H1 (cell line): ENCODE measurements at regions not wholly inside any gene's neighbourhood (a gene's known extent, or its start where the extent isn't known, plus 50 kb on each side); places are given as distances from the start of the nearest gene placed in this dataset.

ENCODE experiments used
- CTCF ChIA-PET: fragments of 300-600 bp; sonication (Branson Sonifier 250); formaldehyde crosslinking; loops from one replicate; lab custom pipeline; 2021; ENCODE audit not compliant: partially characterized antibody; lab: Charles Lee
- POLR2A ChIA-PET: fragments of 300-600 bp; sonication (Branson Sonifier 250); formaldehyde crosslinking; loops from one replicate; lab custom pipeline; 2021; ENCODE audit warnings: inconsistent platforms; ENCODE audit not compliant: partially characterized antibody; lab: Charles Lee
- DNase-seq, 2 experiments: peaks; one replicate each; pipeline versions ENCODE4 v3.0.0 to v3.0.0-alpha.2; 2010 to 2022; ENCODE audit warnings: low spot score in 2 of 2, low read depth in 1 of 2, mixed read lengths in 1 of 2
- FAIRE-seq: peaks from 2 replicates; lab custom pipeline; 2011; peaks lifted over from hg19 to GRCh38; lab: Jason Lieb, UNC
- H2AFZ ChIP-seq: 2 replicates; pipeline ENCODE4 v1.8.1; 2012; ENCODE audit warnings: low read length, inconsistent platforms
- H2AK5ac ChIP-seq: 2 replicates; pipeline ENCODE4 v1.6.1; 2013; ENCODE audit warnings: low read depth, low read length
- H2BK120ac ChIP-seq: replicated peaks from 2 replicates; pipeline ENCODE3; 2013; ENCODE audit warnings: low read depth, low read length, inconsistent platforms
- H2BK12ac ChIP-seq: 2 replicates; pipeline ENCODE4 v1.6.1; 2013; ENCODE audit warnings: low read depth, low read length
- H2BK15ac ChIP-seq: 2 replicates; pipeline ENCODE4 v1.6.1; 2013; ENCODE audit warnings: low read length
- H2BK20ac ChIP-seq: 2 replicates; pipeline ENCODE4 v1.6.1; 2013; ENCODE audit warnings: low read length
- H2BK5ac ChIP-seq: 2 replicates; pipeline ENCODE4 v1.6.1; 2013; ENCODE audit warnings: low read depth, low read length
- H3K14ac ChIP-seq: 2 replicates; pipeline ENCODE4 v1.6.1; 2013; ENCODE audit warnings: inconsistent platforms; ENCODE audit not compliant: insufficient read length
- H3K18ac ChIP-seq: 2 replicates; pipeline ENCODE4 v1.6.1; 2013; ENCODE audit warnings: low read length; ENCODE audit errors: extremely low read depth
- H3K23ac ChIP-seq: 2 replicates; pipeline ENCODE4 v1.6.1; 2013; ENCODE audit warnings: inconsistent platforms; ENCODE audit not compliant: insufficient read length
- H3K23me2 ChIP-seq: 2 replicates; pipeline ENCODE4 v1.6.1; 2013; ENCODE audit warnings: low read depth, low read length
- H3K27ac ChIP-seq: 2 replicates; pipeline ENCODE4 v1.6.1; 2011; ENCODE audit warnings: low read depth, low read length, inconsistent platforms
- H3K27me3 ChIP-seq, 4 experiments: replicated peaks in 1 of 4; 1 replicate in 1 of 4; 2 replicates in 3 of 4; pipeline versions ENCODE4 v1.6.1 to v1.8.1; 2011 to 2013; ENCODE audit warnings: low read length in 3 of 4, mild to moderate bottlenecking in 3 of 4, inconsistent platforms in 2 of 4, mixed read lengths in 2 of 4, moderate library complexity in 1 of 4; ENCODE audit not compliant: control insufficient read depth in 3 of 4, insufficient read depth in 3 of 4; ENCODE audit errors: extremely low read depth in 1 of 4
- H3K36me3 ChIP-seq, 4 experiments: 2 replicates each; pipeline versions ENCODE4 v1.6.1 to v1.8.1; 2011 to 2013; ENCODE audit warnings: mild to moderate bottlenecking in 4 of 4, low read length in 3 of 4, moderate library complexity in 2 of 4, control low read depth in 1 of 4, inconsistent platforms in 1 of 4; ENCODE audit not compliant: insufficient read depth in 4 of 4, control insufficient read depth in 2 of 4
- H3K4ac ChIP-seq: replicated peaks from 2 replicates; pipeline ENCODE3; 2013; ENCODE audit warnings: low read length, low read depth, mixed read lengths, inconsistent platforms; ENCODE audit not compliant: insufficient read length
- H3K4me1 ChIP-seq, 4 experiments: replicated peaks in 1 of 4; 1 replicate in 1 of 4; 2 replicates in 3 of 4; pipeline versions ENCODE4 v1.6.1 to v1.8.1; 2011 to 2013; ENCODE audit warnings: low read length in 3 of 4, inconsistent platforms in 2 of 4, mixed read lengths in 1 of 4; ENCODE audit not compliant: insufficient read depth in 4 of 4, control insufficient read depth in 3 of 4
- H3K4me2 ChIP-seq, 2 experiments: 2 replicates each; pipeline versions ENCODE4 v1.6.1 to v1.8.1; 2011 to 2013; ENCODE audit warnings: low read depth in 2 of 2, low read length in 2 of 2, control low read depth in 1 of 2, inconsistent platforms in 1 of 2, mild to moderate bottlenecking in 1 of 2; ENCODE audit not compliant: insufficient read depth in 1 of 2
- H3K4me3 ChIP-seq, 4 experiments: fragments of 200-600, 300-600 bp in 1 of 4; sonication (generic), shearing (Covaris generic), sonication (Bioruptor Twin) in 1 of 4; 2 replicates each; pipeline versions ENCODE4 v1.5.1 to v1.8.1; 2011 to 2016; ENCODE audit warnings: low read length in 4 of 4, low read depth in 3 of 4, control low read depth in 2 of 4, inconsistent platforms in 2 of 4, mild to moderate bottlenecking in 2 of 4, mixed read lengths in 1 of 4, moderate library complexity in 1 of 4; ENCODE audit not compliant: insufficient read depth in 2 of 4; ENCODE audit errors: extremely low read depth in 1 of 4
- H3K56ac ChIP-seq: replicated peaks from 2 replicates; pipeline ENCODE3; 2013; ENCODE audit warnings: low read depth, mild to moderate bottlenecking, mixed read lengths, low read length, inconsistent platforms; ENCODE audit not compliant: insufficient read length
- H3K79me1 ChIP-seq: 2 replicates; pipeline ENCODE4 v1.6.1; 2013; ENCODE audit warnings: low read depth, low read length, control low read depth
- H3K79me2 ChIP-seq, 2 experiments: 2 replicates each; pipeline versions ENCODE4 v1.6.1 to v1.8.1; 2012 to 2013; ENCODE audit warnings: low read length in 2 of 2, mild to moderate bottlenecking in 2 of 2, inconsistent platforms in 1 of 2; ENCODE audit not compliant: insufficient read depth in 2 of 2, control insufficient read depth in 1 of 2
- H3K9ac ChIP-seq, 4 experiments: replicated peaks in 1 of 4; 1 replicate in 1 of 4; 2 replicates in 3 of 4; pipeline versions ENCODE4 v1.6.1 to v1.8.1; 2011 to 2013; ENCODE audit warnings: low read depth in 3 of 4, low read length in 3 of 4, control low read depth in 2 of 4, mild to moderate bottlenecking in 2 of 4, moderate library complexity in 2 of 4, inconsistent platforms in 1 of 4; ENCODE audit errors: extremely low read depth in 1 of 4
- H3K9me3 ChIP-seq, 2 experiments: 2 replicates each; pipeline versions ENCODE4 v1.6.1 to v1.8.1; 2012 to 2013; ENCODE audit warnings: mild to moderate bottlenecking in 2 of 2, moderate library complexity in 2 of 2, control low read depth in 1 of 2, inconsistent platforms in 1 of 2, low read depth in 1 of 2, low read length in 1 of 2, mixed read lengths in 1 of 2; ENCODE audit not compliant: insufficient read depth in 2 of 2
- H4K20me1 ChIP-seq, 2 experiments: replicated peaks in 1 of 2; 2 replicates each; pipeline versions ENCODE3 to v1.8.1; 2011 to 2013; ENCODE audit warnings: inconsistent platforms in 2 of 2, low read length in 2 of 2, mild to moderate bottlenecking in 1 of 2; ENCODE audit not compliant: insufficient read depth in 2 of 2, control insufficient read depth in 1 of 2
- H4K5ac ChIP-seq: 2 replicates; pipeline ENCODE4 v1.6.1; 2013; ENCODE audit warnings: low read length, low read depth, mixed read lengths, inconsistent platforms; ENCODE audit not compliant: insufficient read length
- H4K8ac ChIP-seq: 2 replicates; pipeline ENCODE4 v1.8.0; 2013; ENCODE audit warnings: mild to moderate bottlenecking, moderate library complexity, low read length, inconsistent platforms; ENCODE audit not compliant: insufficient read depth; ENCODE audit errors: extremely low read depth
- H4K91ac ChIP-seq: replicated peaks from 2 replicates; pipeline ENCODE3; 2013; ENCODE audit warnings: low read length, mixed read lengths, inconsistent platforms; ENCODE audit not compliant: insufficient read length
- ASH2L ChIP-seq: fragments of 200-600, 300-600 bp; sonication (generic); IDR thresholded peaks from one replicate; pipeline ENCODE4 v1.7.1; 2017; ENCODE audit warnings: low read length
- BRCA1 ChIP-seq: IDR thresholded peaks from 2 replicates; pipeline ENCODE4 v1.6.1; 2012; ENCODE audit warnings: low read depth, low read length, improper control_type of control experiment
- CTCF ChIP-seq, 3 experiments: IDR thresholded peaks; 1 replicate in 2 of 3; 2 replicates in 1 of 3; pipeline versions ENCODE4 v1.5.1 to v1.6.1; 2011; ENCODE audit warnings: low read length in 3 of 3, mild to moderate bottlenecking in 3 of 3, inconsistent platforms in 2 of 3, low read depth in 1 of 3, moderate library complexity in 1 of 3; ENCODE audit not compliant: insufficient read depth in 1 of 3; ENCODE audit errors: control extremely low read depth in 1 of 3
- EGR1 ChIP-seq: IDR thresholded peaks from 2 replicates; pipeline ENCODE4 v1.6.1; 2011; ENCODE audit warnings: low read depth, low read length, borderline replicate concordance
- EZH2 ChIP-seq: fragments of 200-600 bp; sonication (generic); IDR thresholded peaks from 2 replicates; pipeline ENCODE4 v1.7.1; 2012; ENCODE audit warnings: low read depth, mild to moderate bottlenecking, moderate library complexity, low read length, inconsistent platforms; ENCODE audit not compliant: severe bottlenecking
- JUN ChIP-seq: IDR thresholded peaks from 2 replicates; pipeline ENCODE4 v1.6.1; 2011; ENCODE audit warnings: low read depth, mild to moderate bottlenecking, improper control_type of control experiment, low read length
- RAD21 ChIP-seq, 2 experiments: IDR thresholded peaks in 1 of 2; conservative IDR thresholded peaks in 1 of 2; 2 replicates each; pipeline ENCODE4 v1.6.1; 2011; ENCODE audit warnings: low read depth in 2 of 2, low read length in 2 of 2, improper control_type of control experiment in 1 of 2, inconsistent platforms in 1 of 2, mild to moderate bottlenecking in 1 of 2, moderate library complexity in 1 of 2
- SP4 ChIP-seq: IDR thresholded peaks from 2 replicates; pipeline ENCODE4 v1.6.1; 2012; ENCODE audit warnings: low read length, inconsistent platforms
- ZNF274 ChIP-seq: IDR thresholded peaks from 2 replicates; pipeline ENCODE4 v1.7.0; 2012; ENCODE audit warnings: low read length, borderline replicate concordance; ENCODE audit errors: extremely low read depth
- WGBS, 2 experiments: shearing (Covaris generic) in 1 of 2; methylation state at CpG; one replicate each; pipeline versions ENCODE4 v1.1.6 to v1.1.7; 2013 to 2015; ENCODE audit warnings: low lambda C conversion rate in 2 of 2, mixed read lengths in 2 of 2, inconsistent platforms in 1 of 2, low coverage in 1 of 2, missing lambda C conversion rate in 1 of 2; ENCODE audit not compliant: insufficient replicate concordance in 2 of 2, insufficient coverage in 1 of 2, insufficient read length in 1 of 2; ENCODE audit errors: extremely low coverage in 1 of 2, missing lambda C conversion rate in 1 of 2; 5-methylcytosine and 5-hydroxymethylcytosine counted together

GRCh38 chr3:45330510-45331295, 57.7 kb upstream of the LARS2 start:
- TF ChIP-seq ZNF274 (no peak), EGR1 (no peak), JUN (no peak), ASH2L (no peak), RAD21 (IDR thresholded peaks at IDR 0.05 in 1 of 2, conservative IDR thresholded peaks at IDR 0.05 in 1 of 2; ENCODE audit: low read depth in 2 of 2, low read length in 2 of 2) (peak in 1 of 2 experiments; percentile 38; a peak in 3 of 4 replicates), BRCA1 (no peak), CTCF (IDR thresholded peaks at IDR 0.05; ENCODE audit: control extremely low read depth in 1 of 3, insufficient read depth in 1 of 3, low read depth in 1 of 3, low read length in 3 of 3) (peak in 1 of 3 experiments; percentile 13; a peak in 1 of 4 replicates), SP4 (no peak), EZH2 (no peak)
- TF ChIP-seq, all 59 proteins: peak for 2
- no peaks in the 10 kb centered on the region for H3K79me1 ChIP-seq
- no peak overlapping the region for H3K9ac ChIP-seq
- no peak overlapping the region for H4K8ac ChIP-seq
- no peak overlapping the region for H2AFZ ChIP-seq
- ChIA-PET POLR2A (no interaction called here), CTCF (interaction anchor here (0.8 to 3.8 kb wide), 8 partner anchors 8 to 294 kb away, joined by 3 to 19 read pairs (median 5); no protein-coding TSS in a partner anchor)
- no peak overlapping the region for H2BK120ac ChIP-seq
- H3K4me3 ChIP-seq: no peak overlapping the region
- H3K27me3 ChIP-seq: no peaks in the 10 kb centered on the region
- no peaks in the 10 kb centered on the region for H3K79me2 ChIP-seq
- H3K4me2 ChIP-seq: no peak overlapping the region
- H4K91ac ChIP-seq: no peak overlapping the region
- DNase-seq: no peak
- no peak overlapping the region for H3K14ac ChIP-seq
- no peaks in the 10 kb centered on the region for H3K36me3 ChIP-seq
- peak overlapping the region; percentile 22; the same call in 1 of the 2 replicates for H2BK15ac ChIP-seq
- no peaks in the 10 kb centered on the region for H4K20me1 ChIP-seq
- no peak overlapping the region; the same call in 1 of the 2 replicates for H2BK20ac ChIP-seq
- H3K18ac ChIP-seq: no peak overlapping the region
- no peak overlapping the region for H3K23ac ChIP-seq
- H3K4me1 ChIP-seq: peaks cover 0 to 2% (median 0%) of the 10 kb centered on the region in 4 experiments; a peak in 2 of 7 replicates
- H3K27ac ChIP-seq: no peak overlapping the region
- no peak overlapping the region for H3K56ac ChIP-seq
- FAIRE-seq: no peak
- WGBS, 2 experiments: 86% methylated on average over 5 of the region's 5 CpGs; no CpG with 5 or more reads in 1 of the 2 experiments
- no peak overlapping the region for H4K5ac ChIP-seq
- no peaks in the 10 kb centered on the region for H3K23me2 ChIP-seq
- no peaks in the 10 kb centered on the region for H3K9me3 ChIP-seq
- H2BK12ac ChIP-seq: no peak overlapping the region
- no peak overlapping the region for H2BK5ac ChIP-seq
- H2AK5ac ChIP-seq: no peak overlapping the region
- H3K4ac ChIP-seq: no peak overlapping the region
